ENCODE measurements at regions not wholly inside any gene's neighbourhood (a gene's known extent, or its start where the extent isn't known, plus 50 kb on each side); places are given as distances from the start of the nearest gene placed in this dataset.

- DNase-seq: no peak
These were observed 290.0 kb downstream of the PRL start for GRCh38 chr6:22006795-22007194.

- no peak for DNase-seq
These were observed 289.4 kb downstream of the PRL start for GRCh38 chr6:22007469-22007868.

- no peak for DNase-seq
These were observed 288.5 kb downstream of the PRL start for GRCh38 chr6:22008248-22008836.

- no peak for DNase-seq
These were observed 286.7 kb downstream of the PRL start for GRCh38 chr6:22010102-22010501.

- no peak for DNase-seq
These were observed 281.6 kb downstream of the PRL start for GRCh38 chr6:22015216-22015615.

GRCh38 chr6:22015944-22016343 is 280.9 kb downstream of the PRL start:
- no peak for DNase-seq

GRCh38 chr6:22017272-22017671 is 279.6 kb downstream of the PRL start:
- DNase-seq: no peak

- no peak for DNase-seq
These were observed 279.1 kb downstream of the PRL start for GRCh38 chr6:22017766-22018165.

GRCh38 chr6:22019857-22020256 is 277.0 kb downstream of the PRL start:
- no peak for DNase-seq

GRCh38 chr6:22020299-22021003 is 276.4 kb downstream of the PRL start:
- DNase-seq: no peak

- DNase-seq: no peak
These were observed 274.9 kb downstream of the PRL start for GRCh38 chr6:22021966-22022365.

GRCh38 chr6:22023937-22024336 is 272.9 kb downstream of the PRL start:
- no peak for DNase-seq

- no peak for DNase-seq
These were observed 271.8 kb downstream of the PRL start for GRCh38 chr6:22024973-22025467.

GRCh38 chr6:22025468-22026163 is 271.2 kb downstream of the PRL start:
- no peak for DNase-seq

- no peak for DNase-seq
These were observed 270.6 kb downstream of the PRL start for GRCh38 chr6:22026164-22026678.

GRCh38 chr6:22027040-22027725 is 269.7 kb downstream of the PRL start:
- no peak for DNase-seq

- no peak for DNase-seq
These were observed 268.3 kb downstream of the PRL start for GRCh38 chr6:22028403-22029090.

GRCh38 chr6:22029171-22029570 is 267.7 kb downstream of the PRL start:
- no peak for DNase-seq

- DNase-seq: no peak
These were observed 265.9 kb downstream of the PRL start for GRCh38 chr6:22030730-22031619.

- no peak for DNase-seq
These were observed 261.1 kb downstream of the PRL start for GRCh38 chr6:22035690-22036089.

GRCh38 chr6:22036275-22036674 is 260.6 kb downstream of the PRL start:
- no peak for DNase-seq

- DNase-seq: no peak
These were observed 260.1 kb downstream of the PRL start for GRCh38 chr6:22036699-22037098.

Data from DMS 273 treated with DMSO at 0.1 percent for 48 hours (cell line).